Suprapubic skin (tissue), 4 donors: ENCODE measurements at regions not wholly inside any gene's neighbourhood (a gene's known extent, or its start where the extent isn't known, plus 50 kb on each side); places are given as distances from the start of the nearest gene placed in this dataset.

Experiments
- CTCF ChIP-seq, 2 donors: fragments of 200-600 bp in 1 of 2; fragments of 450-650 bp in 1 of 2; sonication (generic) in 1 of 2; IDR thresholded peaks; one replicate each; pipeline ENCODE4 v1.5.1; 2016 to 2019; ENCODE audit warnings: antibody characterized with exemption in 2 of 2, mild to moderate bottlenecking in 1 of 2, moderate library complexity in 1 of 2
- EP300 ChIP-seq: sonication (generic); formaldehyde crosslinking; IDR thresholded peaks from one replicate; pipeline ENCODE4 v1.6.1; 2017; ENCODE audit warnings: antibody characterized with exemption
- POLR2A ChIP-seq, 2 donors: fragments of 450-650 bp; IDR thresholded peaks; one replicate each; pipeline ENCODE4 v1.6.1; 2017; ENCODE audit warnings: antibody characterized with exemption in 2 of 2, mild to moderate bottlenecking in 2 of 2, moderate library complexity in 2 of 2
- POLR2AphosphoS5 ChIP-seq, 3 donors: sonication (generic); formaldehyde crosslinking; IDR thresholded peaks; one replicate each; pipeline ENCODE4 v1.6.1; 2017; ENCODE audit warnings: antibody characterized with exemption in 3 of 3

- TF ChIP-seq POLR2AphosphoS5 (IDR thresholded peaks at IDR 0.05) = no peak
- TF ChIP-seq CTCF (IDR thresholded peaks at IDR 0.05) = no peak
- TF ChIP-seq POLR2A (IDR thresholded peaks at IDR 0.05) = no peak
- no peak for TF ChIP-seq EP300
Measured at GRCh38 chr3:84820906-84821305, 137.9 kb upstream of the CADM2 start.
